ENCODE measurements at regions not wholly inside any gene's neighbourhood (a gene's known extent, or its start where the extent isn't known, plus 50 kb on each side); places are given as distances from the start of the nearest gene placed in this dataset.

DNA sequence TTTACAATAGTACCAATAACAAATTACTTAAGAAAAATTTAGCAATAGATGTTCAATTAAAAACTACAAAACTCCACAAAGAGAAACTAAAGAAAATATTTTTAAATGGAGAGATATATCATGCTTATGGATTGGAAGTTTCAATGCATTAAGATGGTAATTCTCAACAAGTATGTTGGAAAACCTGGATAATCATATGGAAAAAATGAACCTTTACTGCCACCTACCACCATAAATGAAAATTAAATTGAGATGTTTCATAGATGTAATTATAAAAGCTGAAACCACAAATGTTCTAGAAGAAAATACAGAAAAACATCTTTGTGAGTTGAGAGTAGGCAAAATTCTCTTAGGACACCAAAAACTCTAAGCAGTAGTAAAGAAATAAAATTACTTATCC, 121.7 kb downstream of the ANKRD18B start:
- TF ChIP-seq EZH2 (IDR thresholded peaks at IDR 0.05; ENCODE audit: insufficient read depth, poor library complexity, severe bottlenecking) (no peak), EZH2phosphoT487 (IDR thresholded peaks at IDR 0.05; ENCODE audit: insufficient read depth, low read depth) (no peak)
